ENCODE measurements at regions not wholly inside any gene's neighbourhood (a gene's known extent, or its start where the extent isn't known, plus 50 kb on each side); places are given as distances from the start of the nearest gene placed in this dataset.

- no peak for DNase-seq
- 56 to 75% (median 61%) methylated on average over 2 of the region's 2 CpGs for WGBS, 3 donors
Measured at GRCh38 chr5:93057311-93057710, 523.7 kb downstream of the NR2F1-AS1 start.

GRCh38 chr5:93055971-93056370 is 525.0 kb downstream of the NR2F1-AS1 start:
- no peak for DNase-seq
- Histone ChIP-seq H3K9me3 (no peaks in the 10 kb centered on the region), H3K27me3 (no peaks in the 10 kb centered on the region), H3K4me3 (no peak overlapping the region), H3K4me1 (ENCODE audit: insufficient read depth) (no peaks in the 10 kb centered on the region), H3K36me3 (no peaks in the 10 kb centered on the region), H3K27ac (no peak overlapping the region)
- intact Hi-C loops (cut with DNase I) = no loop called here
- WGBS, 3 donors = 94 to 98% (median 95%) methylated on average over 3 of the region's 3 CpGs
- TF ChIP-seq CTCF (IDR thresholded peaks at IDR 0.05) (no peak), EP300 (IDR thresholded peaks at IDR 0.05) (no peak), POLR2A (IDR thresholded peaks at IDR 0.05) (no peak)

More at GRCh38 chr5:93057311-93057710, 523.7 kb downstream of the NR2F1-AS1 start:
- intact Hi-C loops (cut with DNase I) = no loop called here
- no peaks in the 10 kb centered on the region for H3K36me3 ChIP-seq
- H3K4me1 ChIP-seq (ENCODE audit: insufficient read depth) = no peaks in the 10 kb centered on the region
- no peak overlapping the region for H3K4me3 ChIP-seq
- H3K27ac ChIP-seq = no peak overlapping the region
- no peaks in the 10 kb centered on the region for H3K27me3 ChIP-seq
- no peaks in the 10 kb centered on the region for H3K9me3 ChIP-seq
- TF ChIP-seq CTCF (IDR thresholded peaks at IDR 0.05) = no peak
- TF ChIP-seq EP300 (IDR thresholded peaks at IDR 0.05) = no peak
- no peak for TF ChIP-seq POLR2A (IDR thresholded peaks at IDR 0.05)

DNA sequence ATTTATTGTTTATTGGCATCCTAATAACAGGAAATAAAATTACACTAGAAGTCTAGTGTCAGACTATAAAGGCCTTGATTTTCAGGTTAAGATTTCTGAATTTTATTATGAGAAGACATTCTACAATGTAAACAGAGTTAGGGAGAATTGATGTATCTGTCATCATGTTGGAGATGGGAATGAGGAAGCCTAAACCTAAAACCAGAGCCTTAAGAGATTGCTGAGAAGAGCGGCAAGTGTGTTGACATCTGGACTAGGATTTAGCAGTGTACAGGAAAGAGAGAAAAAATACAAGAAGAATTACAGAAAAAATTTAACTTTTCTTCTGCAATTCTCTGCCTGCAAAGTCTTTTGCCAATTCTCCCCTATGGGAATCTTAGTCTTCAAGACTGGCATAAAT is 525.5 kb downstream of the NR2F1-AS1 start:
- intact Hi-C loops (cut with DNase I) = no loop called here
- DNase-seq = no peak
- H3K27ac ChIP-seq = no peak overlapping the region
- 95 to 98% (median 96%) methylated on average over 1 of the region's 1 CpG for WGBS, 3 donors
- no peaks in the 10 kb centered on the region for H3K9me3 ChIP-seq
- no peaks in the 10 kb centered on the region for H3K36me3 ChIP-seq
- H3K27me3 ChIP-seq = no peaks in the 10 kb centered on the region
- no peaks in the 10 kb centered on the region for H3K4me1 ChIP-seq (ENCODE audit: insufficient read depth)
- no peak overlapping the region for H3K4me3 ChIP-seq
- TF ChIP-seq POLR2A (IDR thresholded peaks at IDR 0.05) (no peak), EP300 (IDR thresholded peaks at IDR 0.05) (no peak), CTCF (IDR thresholded peaks at IDR 0.05) (no peak)

DNA sequence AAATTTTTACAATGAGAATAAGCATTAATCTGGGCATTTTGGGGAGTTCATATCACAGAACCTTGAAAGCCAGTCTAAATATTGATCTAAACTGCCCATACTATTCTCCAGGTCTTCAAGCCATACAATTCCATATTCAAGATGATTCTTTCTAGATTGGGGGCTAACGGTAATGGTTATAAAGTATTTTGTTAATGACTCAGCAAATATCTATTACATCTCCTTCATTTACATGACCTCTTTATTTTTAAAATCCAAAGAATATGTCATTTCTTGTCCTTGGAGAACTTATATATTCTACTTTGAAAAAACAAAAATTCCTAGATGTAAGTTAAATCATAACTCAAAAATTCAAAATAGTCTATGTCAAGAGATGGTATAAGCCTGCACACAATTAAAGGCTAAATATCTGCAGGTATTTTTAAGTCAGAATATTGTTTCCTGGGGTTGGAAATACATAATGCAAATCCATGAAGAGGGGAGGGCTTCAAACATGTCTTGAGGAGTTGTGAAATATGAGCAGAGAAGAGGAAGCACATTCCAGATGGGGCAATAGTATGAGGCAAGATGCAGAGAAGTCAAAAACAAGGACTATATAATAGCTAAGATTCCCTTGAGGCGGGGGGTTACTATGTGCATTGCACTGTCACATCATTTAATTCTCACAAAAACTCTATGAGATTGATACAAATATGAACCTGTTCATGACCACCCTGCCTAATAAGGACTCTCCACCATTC is 526.4 kb downstream of the NR2F1-AS1 start:
- Histone ChIP-seq H3K36me3 (no peaks in the 10 kb centered on the region), H3K27ac (no peak overlapping the region), H3K4me3 (no peak overlapping the region), H3K27me3 (no peaks in the 10 kb centered on the region), H3K4me1 (ENCODE audit: insufficient read depth) (no peaks in the 10 kb centered on the region), H3K9me3 (no peaks in the 10 kb centered on the region)
- intact Hi-C loops (cut with DNase I) = no loop called here
- TF ChIP-seq POLR2A (IDR thresholded peaks at IDR 0.05) = no peak
- 48 to 92% (median 83%) methylated on average over 2 of the region's 2 CpGs for WGBS, 3 donors
- DNase-seq = no peak

DNA sequence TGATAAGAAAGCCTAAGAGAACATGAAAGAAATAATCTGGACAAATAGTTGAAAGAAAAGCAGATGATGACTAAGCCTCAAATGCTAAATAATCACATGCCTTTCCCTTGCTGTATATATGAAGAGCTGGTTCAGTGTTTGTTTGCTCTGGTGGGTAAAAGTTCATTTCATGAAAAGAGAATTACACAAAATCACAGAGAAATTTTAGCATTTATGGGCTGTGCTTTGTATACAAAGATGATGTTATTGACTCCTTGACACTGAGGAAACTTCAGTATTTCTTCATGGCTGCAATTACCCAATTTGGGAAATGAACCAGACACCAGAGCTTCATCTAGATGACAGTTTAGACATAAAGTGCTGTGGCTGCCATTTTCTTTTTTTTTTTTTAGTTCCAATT is 527.2 kb downstream of the NR2F1-AS1 start:
- no peak for DNase-seq
- H3K4me1 ChIP-seq (ENCODE audit: insufficient read depth) = no peaks in the 10 kb centered on the region
- no peak overlapping the region for H3K27ac ChIP-seq
- TF ChIP-seq CTCF (IDR thresholded peaks at IDR 0.05) = no peak
- no peak for TF ChIP-seq EP300 (IDR thresholded peaks at IDR 0.05)
- TF ChIP-seq POLR2A (IDR thresholded peaks at IDR 0.05) = no peak
- no peaks in the 10 kb centered on the region for H3K27me3 ChIP-seq
- no peaks in the 10 kb centered on the region for H3K9me3 ChIP-seq
- no peaks in the 10 kb centered on the region for H3K36me3 ChIP-seq
- no peak overlapping the region for H3K4me3 ChIP-seq
- intact Hi-C loops (cut with DNase I) = no loop called here
